DND-41 (cell line): ENCODE measurements at regions not wholly inside any gene's neighbourhood (a gene's known extent, or its start where the extent isn't known, plus 50 kb on each side); places are given as distances from the start of the nearest gene placed in this dataset.

Source experiments
- ATAC-seq: fragments of 200-7000 bp; cut with Tn5 transposase; 3 replicates; pipeline ENCODE4 v1.9.1; 2021; ENCODE audit warnings: low read depth; ENCODE audit not compliant: insufficient read depth
- DNase-seq: peaks from one replicate; pipeline ENCODE4 v3.0.0-alpha.2; 2020
- H2AFZ ChIP-seq: 2 replicates; pipeline ENCODE4 v1.6.0; 2012; ENCODE audit warnings: low read depth, low read length
- H3K27ac ChIP-seq: 2 replicates; pipeline ENCODE4 v1.5.1; 2012; ENCODE audit warnings: low read length, inconsistent platforms
- H3K27me3 ChIP-seq: fragments of 200-600 bp; sonication (generic); 2 replicates; pipeline ENCODE4 v1.6.0; 2012; ENCODE audit warnings: low read length, mild to moderate bottlenecking, inconsistent platforms; ENCODE audit not compliant: insufficient read depth, poor library complexity
- H3K36me3 ChIP-seq: 2 replicates; pipeline ENCODE4 v1.5.1; 2012; ENCODE audit warnings: low read length, inconsistent platforms; ENCODE audit not compliant: insufficient read depth
- H3K4me1 ChIP-seq: 2 replicates; pipeline ENCODE4 v1.5.1; 2012; ENCODE audit warnings: mild to moderate bottlenecking, low read length; ENCODE audit not compliant: insufficient read depth
- H3K4me2 ChIP-seq: 2 replicates; pipeline ENCODE4 v1.6.0; 2012; ENCODE audit warnings: mild to moderate bottlenecking, moderate library complexity, low read length, inconsistent platforms; ENCODE audit not compliant: insufficient read depth
- H3K4me3 ChIP-seq, 2 experiments: fragments of 200-600 bp in 1 of 2; shearing (Covaris generic) in 1 of 2; 2 replicates each; pipeline ENCODE4 v1.5.1; 2012 to 2016; ENCODE audit warnings: inconsistent platforms in 2 of 2, low read length in 2 of 2, mild to moderate bottlenecking in 2 of 2, low read depth in 1 of 2, moderate library complexity in 1 of 2
- H3K79me2 ChIP-seq: 2 replicates; pipeline ENCODE4 v1.6.0; 2012; ENCODE audit warnings: low read length, inconsistent platforms; ENCODE audit not compliant: insufficient read depth
- H3K9ac ChIP-seq: 2 replicates; pipeline ENCODE4 v1.6.0; 2012; ENCODE audit warnings: low read depth, mild to moderate bottlenecking, inconsistent platforms, low read length, moderate library complexity
- H3K9me3 ChIP-seq: 2 replicates; pipeline ENCODE4 v1.5.1; 2012; ENCODE audit warnings: low read length, moderate library complexity, mild to moderate bottlenecking, inconsistent platforms; ENCODE audit not compliant: insufficient read depth, severe bottlenecking
- H4K20me1 ChIP-seq: 2 replicates; pipeline ENCODE4 v1.6.0; 2012; ENCODE audit warnings: low read length; ENCODE audit not compliant: insufficient read depth
- EZH2 ChIP-seq: IDR thresholded peaks from 3 replicates; pipeline ENCODE4 v1.6.1; 2012; ENCODE audit warnings: borderline replicate concordance, low read depth, mild to moderate bottlenecking, moderate library complexity, low read length, inconsistent platforms; ENCODE audit not compliant: severe bottlenecking
- TF ChIP-seq, protein P1 (sequence below): IDR thresholded peaks from 2 replicates; pipeline ENCODE4 v1.5.1; 2012; ENCODE audit warnings: borderline replicate concordance, low read length, moderate library complexity, mild to moderate bottlenecking; ENCODE audit not compliant: poor library complexity, severe bottlenecking; ENCODE audit errors: extremely low read depth

DNA sequence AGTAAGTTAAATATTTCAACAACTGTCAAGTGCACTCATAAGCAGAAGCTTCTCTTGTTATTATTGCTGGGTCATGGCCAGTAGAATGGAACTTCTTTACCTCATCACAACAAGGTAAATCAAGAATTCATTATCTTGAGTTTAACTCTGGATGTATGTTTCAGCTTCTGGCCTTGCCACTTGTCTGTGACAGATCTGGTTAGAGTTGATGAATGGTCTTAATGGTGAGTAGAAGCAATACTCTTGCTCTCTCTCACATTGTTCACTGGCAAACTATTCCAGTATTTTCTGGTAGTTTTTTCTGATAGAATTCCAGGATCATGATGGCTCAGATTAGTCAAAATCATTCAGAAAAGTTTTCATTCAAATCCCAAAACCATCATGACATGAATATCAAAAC, 51.3 kb upstream of the NR4A2 start:
- TF ChIP-seq EZH2: no peak
- TF ChIP-seq, protein P1, sequence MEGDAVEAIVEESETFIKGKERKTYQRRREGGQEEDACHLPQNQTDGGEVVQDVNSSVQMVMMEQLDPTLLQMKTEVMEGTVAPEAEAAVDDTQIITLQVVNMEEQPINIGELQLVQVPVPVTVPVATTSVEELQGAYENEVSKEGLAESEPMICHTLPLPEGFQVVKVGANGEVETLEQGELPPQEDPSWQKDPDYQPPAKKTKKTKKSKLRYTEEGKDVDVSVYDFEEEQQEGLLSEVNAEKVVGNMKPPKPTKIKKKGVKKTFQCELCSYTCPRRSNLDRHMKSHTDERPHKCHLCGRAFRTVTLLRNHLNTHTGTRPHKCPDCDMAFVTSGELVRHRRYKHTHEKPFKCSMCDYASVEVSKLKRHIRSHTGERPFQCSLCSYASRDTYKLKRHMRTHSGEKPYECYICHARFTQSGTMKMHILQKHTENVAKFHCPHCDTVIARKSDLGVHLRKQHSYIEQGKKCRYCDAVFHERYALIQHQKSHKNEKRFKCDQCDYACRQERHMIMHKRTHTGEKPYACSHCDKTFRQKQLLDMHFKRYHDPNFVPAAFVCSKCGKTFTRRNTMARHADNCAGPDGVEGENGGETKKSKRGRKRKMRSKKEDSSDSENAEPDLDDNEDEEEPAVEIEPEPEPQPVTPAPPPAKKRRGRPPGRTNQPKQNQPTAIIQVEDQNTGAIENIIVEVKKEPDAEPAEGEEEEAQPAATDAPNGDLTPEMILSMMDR: no peak
- Histone ChIP-seq H3K4me2 (no peak overlapping the region), H3K27ac (no peak overlapping the region), H3K9ac (no peak overlapping the region), H3K4me3 (no peak overlapping the region), H3K27me3 (no peaks in the 10 kb centered on the region), H3K36me3 (no peaks in the 10 kb centered on the region), H3K4me1 (peaks cover 15% of the 10 kb centered on the region), H4K20me1 (no peaks in the 10 kb centered on the region), H2AFZ (no peak overlapping the region), H3K79me2 (no peaks in the 10 kb centered on the region), H3K9me3 (no peaks in the 10 kb centered on the region)
- DNase-seq: no peak
- ATAC-seq: no peak

DNA sequence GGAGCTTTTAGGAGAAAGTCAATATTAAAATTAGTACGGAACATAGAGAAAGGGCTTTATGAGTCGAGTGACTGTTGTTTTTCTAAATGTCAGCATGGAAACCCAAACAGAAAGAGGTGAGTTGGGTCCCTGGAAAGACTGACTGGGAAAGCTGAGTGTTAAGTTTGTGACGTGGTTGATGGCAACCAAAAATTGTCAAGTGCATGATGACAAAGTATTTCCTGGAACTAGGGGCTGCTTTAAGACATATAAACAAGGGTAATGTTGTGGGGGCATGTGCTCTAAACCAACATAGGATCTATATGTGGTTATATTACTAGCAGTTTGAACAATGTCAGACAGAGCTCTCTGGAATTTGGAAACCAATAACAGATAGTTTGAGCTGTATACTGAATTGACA, 50.9 kb upstream of the GPD2 start:
- H3K27me3 ChIP-seq: no peaks in the 10 kb centered on the region
- H3K9me3 ChIP-seq: no peaks in the 10 kb centered on the region
- H3K9ac ChIP-seq: no peak overlapping the region
- peaks cover 11% of the 10 kb centered on the region for H3K4me1 ChIP-seq
- no peak overlapping the region for H2AFZ ChIP-seq
- no peak overlapping the region for H3K4me2 ChIP-seq
- H4K20me1 ChIP-seq: no peaks in the 10 kb centered on the region
- no peak overlapping the region for H3K27ac ChIP-seq
- no peaks in the 10 kb centered on the region for H3K79me2 ChIP-seq
- DNase-seq (no peak), ATAC-seq (peak; percentile 31; the same call in 1 of the 3 replicates)
- H3K36me3 ChIP-seq: no peaks in the 10 kb centered on the region
- no peak overlapping the region for H3K4me3 ChIP-seq
- TF ChIP-seq, protein P1: no peak
